GM12801 (cell line): ENCODE measurements at regions not wholly inside any gene's neighbourhood (a gene's known extent, or its start where the extent isn't known, plus 50 kb on each side); places are given as distances from the start of the nearest gene placed in this dataset.

Source experiments
- CTCF ChIP-seq: IDR thresholded peaks from one replicate; pipeline ENCODE4 v1.5.1; 2011; ENCODE audit warnings: control low read depth; ENCODE audit not compliant: insufficient read length; ENCODE audit errors: extremely low read depth

- no peak for TF ChIP-seq CTCF
Observed at GRCh38 chr13:73991884-73992283, 142.3 kb downstream of the KLF12 start.

GRCh38 chr13:73991384-73991783, 142.8 kb downstream of the KLF12 start:
- TF ChIP-seq CTCF = no peak

- no peak for TF ChIP-seq CTCF
Observed at GRCh38 chr13:73989244-73989843, 144.9 kb downstream of the KLF12 start.

- TF ChIP-seq CTCF = no peak
Observed at GRCh38 chr13:73988461-73988860, 145.7 kb downstream of the KLF12 start.

GRCh38 chr13:73987618-73988017, 146.6 kb downstream of the KLF12 start:
- no peak for TF ChIP-seq CTCF

GRCh38 chr13:73985783-73986182, 148.4 kb downstream of the KLF12 start:
- no peak for TF ChIP-seq CTCF

GRCh38 chr13:73984949-73985691, 149.1 kb downstream of the KLF12 start:
- no peak for TF ChIP-seq CTCF
